ENCODE measurements at regions not wholly inside any gene's neighbourhood (a gene's known extent, or its start where the extent isn't known, plus 50 kb on each side); places are given as distances from the start of the nearest gene placed in this dataset.

- TF ChIP-seq CTCF (IDR thresholded peaks at IDR 0.05) (no peak), POLR2A (IDR thresholded peaks at IDR 0.05) (no peak)
Observed at GRCh38 chr11:45412051-45412471, 125.9 kb upstream of the SYT13 start.
